ENCODE measurements at regions not wholly inside any gene's neighbourhood (a gene's known extent, or its start where the extent isn't known, plus 50 kb on each side); places are given as distances from the start of the nearest gene placed in this dataset.

- no peak for TF ChIP-seq POLR2A (IDR thresholded peaks at IDR 0.05; ENCODE audit: low read length)
- TF ChIP-seq GATA1 (IDR thresholded peaks at IDR 0.05; ENCODE audit: low read depth, low read length), result no peak
Measured at GRCh38 chr2:185433824-185434223, 304.8 kb upstream of the FSIP2 start.
